ENCODE measurements at regions not wholly inside any gene's neighbourhood (a gene's known extent, or its start where the extent isn't known, plus 50 kb on each side); places are given as distances from the start of the nearest gene placed in this dataset.

DNA sequence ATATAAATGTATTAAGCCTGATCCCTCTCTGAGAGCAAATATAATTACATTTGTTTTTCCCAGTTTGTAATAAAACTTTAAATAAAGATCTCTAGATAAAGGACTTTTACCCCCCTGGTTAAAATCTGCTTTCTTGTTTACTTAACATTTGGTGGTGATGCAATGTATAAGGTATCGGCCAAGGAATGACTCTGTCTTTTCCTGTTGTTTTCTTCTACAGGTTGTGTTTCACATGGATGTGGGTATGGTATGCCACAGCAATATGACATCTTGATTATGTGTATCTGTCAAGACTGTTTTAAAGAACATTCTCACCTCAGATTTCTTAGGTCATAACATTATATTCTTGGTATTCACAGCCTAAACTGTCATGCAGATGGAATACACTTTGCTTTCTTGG lies 210.6 kb upstream of the NOVA1 start:
- Histone ChIP-seq H3K4me3 (no peak overlapping the region), H3K9me3 (replicated peaks in 1 of 11) (peaks cover 0 to 4% (median 0%) of the 10 kb centered on the region in 11 experiments; a peak in 3 of 22 replicates), H3K4me2 (no peak overlapping the region), H4K20me1 (no peaks in the 10 kb centered on the region), H3K9ac (no peak overlapping the region), H3K36me3 (no peaks in the 10 kb centered on the region), H3K27ac (no peak overlapping the region), H3K27me3 (no peaks in the 10 kb centered on the region), H3K4me1 (no peaks in the 10 kb centered on the region)
- no peak for TF ChIP-seq Cebpa-rat (IDR thresholded peaks at IDR 0.05)

DNA sequence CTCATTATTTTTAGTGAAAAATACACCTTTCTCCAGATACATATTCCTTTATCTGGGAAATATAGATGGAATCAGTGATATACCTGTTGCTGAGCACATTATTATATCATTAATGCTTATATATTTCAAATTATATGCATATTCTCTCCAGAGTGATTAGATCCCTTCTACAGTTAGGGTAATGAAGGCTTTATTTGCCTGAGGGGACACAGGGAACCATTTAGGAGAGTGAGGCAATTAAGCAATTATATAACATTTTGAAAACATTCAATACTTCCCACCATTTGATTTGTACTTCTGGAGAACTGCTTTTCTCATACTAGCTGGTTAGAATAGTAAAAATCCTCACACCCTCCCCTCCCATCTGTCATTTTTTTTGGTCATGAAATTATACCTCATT lies 212.8 kb upstream of the NOVA1 start:
- H3K4me1 ChIP-seq = no peaks in the 10 kb centered on the region
- TF ChIP-seq Cebpa-rat (IDR thresholded peaks at IDR 0.05) = no peak
- peaks cover 0 to under 1% (median 0%) of the 10 kb centered on the region in 11 experiments; a peak in 1 of 22 replicates for H3K9me3 ChIP-seq (replicated peaks in 1 of 11)

DNA sequence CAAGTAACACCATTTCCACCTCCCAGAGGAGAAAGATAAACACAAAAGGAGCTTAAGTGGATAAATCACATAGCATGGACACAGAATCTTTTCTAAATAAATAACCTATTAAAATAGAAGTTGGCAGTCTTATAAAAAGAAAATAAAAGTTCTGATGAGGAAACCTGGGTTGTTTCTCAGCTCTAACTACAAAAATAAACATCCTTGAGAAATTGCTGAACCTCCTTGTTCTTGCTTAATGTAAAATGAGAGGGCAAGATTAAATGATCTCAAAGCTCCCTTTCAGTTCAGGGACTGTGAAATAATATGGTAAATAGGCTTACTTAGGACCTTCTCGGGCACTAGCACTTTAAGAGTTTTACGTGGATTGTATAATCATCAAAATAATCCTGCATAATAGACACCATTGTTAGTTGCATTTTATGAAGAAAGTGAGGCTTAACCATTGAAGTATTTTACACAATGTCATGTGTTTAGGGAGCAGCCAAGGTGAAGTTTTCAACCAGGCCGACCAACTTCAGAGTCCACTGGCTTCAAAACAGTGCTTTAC lies 214.0 kb upstream of the NOVA1 start:
- H3K4me1 ChIP-seq = no peaks in the 10 kb centered on the region
- H3K9me3 ChIP-seq (replicated peaks in 1 of 11) = no peaks in the 10 kb centered on the region
- TF ChIP-seq Cebpa-rat (IDR thresholded peaks at IDR 0.05) = no peak
- H3K36me3 ChIP-seq = no peaks in the 10 kb centered on the region
- no peaks in the 10 kb centered on the region for H4K20me1 ChIP-seq
- H3K4me2 ChIP-seq = no peak overlapping the region
- no peak overlapping the region for H3K4me3 ChIP-seq
- H3K27ac ChIP-seq = no peak overlapping the region
- H3K27me3 ChIP-seq = no peaks in the 10 kb centered on the region
- no peak overlapping the region for H3K9ac ChIP-seq

More for the DNA sequence above, 212.8 kb upstream of the NOVA1 start:
- H3K36me3 ChIP-seq = no peaks in the 10 kb centered on the region
- H3K4me3 ChIP-seq = no peak overlapping the region
- H3K27ac ChIP-seq = no peak overlapping the region
- H3K9ac ChIP-seq = no peak overlapping the region
- H3K27me3 ChIP-seq = no peaks in the 10 kb centered on the region
- H4K20me1 ChIP-seq = no peaks in the 10 kb centered on the region
- H3K4me2 ChIP-seq = no peak overlapping the region

DNA sequence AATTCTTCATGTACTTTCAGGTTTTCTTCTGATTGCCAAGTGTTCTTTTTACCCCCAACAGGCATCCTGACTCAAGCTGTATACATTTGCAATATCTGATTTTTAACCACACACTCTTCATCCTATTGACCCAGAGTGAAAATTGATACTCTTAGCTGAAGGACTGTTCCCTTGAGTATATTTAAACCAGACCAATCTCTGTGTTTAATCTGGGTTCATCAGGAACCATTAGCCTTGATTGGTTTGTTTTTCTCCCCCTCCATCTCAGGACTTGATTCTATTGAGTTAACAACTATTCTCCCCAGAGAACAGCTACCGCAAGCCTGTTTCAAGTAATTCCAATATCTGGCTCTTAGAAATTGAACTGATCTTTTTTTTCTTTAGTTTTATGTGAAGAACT lies 222.3 kb upstream of the NOVA1 start:
- H3K4me2 ChIP-seq = no peak overlapping the region
- H4K20me1 ChIP-seq = no peaks in the 10 kb centered on the region
- H3K4me3 ChIP-seq = no peak overlapping the region
- no peaks in the 10 kb centered on the region for H3K4me1 ChIP-seq
- H3K36me3 ChIP-seq = no peaks in the 10 kb centered on the region
- no peaks in the 10 kb centered on the region for H3K27me3 ChIP-seq
- H3K9ac ChIP-seq = no peak overlapping the region
- H3K27ac ChIP-seq = no peak overlapping the region
- no peaks in the 10 kb centered on the region for H3K9me3 ChIP-seq (replicated peaks in 1 of 11)
- no peak for TF ChIP-seq Cebpa-rat (IDR thresholded peaks at IDR 0.05)

DNA sequence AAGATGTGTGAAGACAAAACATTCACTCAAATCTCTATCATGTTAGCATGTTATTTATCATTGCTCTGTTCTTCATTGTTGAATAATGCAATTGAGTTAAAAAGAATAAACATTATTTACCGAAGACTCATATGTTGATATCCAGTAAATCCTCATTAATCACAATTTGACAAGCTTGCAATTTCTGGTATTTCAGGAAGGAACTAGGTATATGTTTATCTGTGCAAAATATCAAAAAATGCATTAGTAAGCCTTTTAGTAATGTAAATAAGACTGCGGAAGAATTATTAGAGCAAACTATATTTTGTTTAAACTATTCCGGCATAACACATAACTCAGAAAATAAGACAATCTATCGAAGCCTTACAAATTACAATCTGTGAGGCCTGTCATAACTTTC lies 222.7 kb upstream of the NOVA1 start:
- H3K27ac ChIP-seq = no peak overlapping the region
- H3K4me3 ChIP-seq = no peak overlapping the region
- H3K36me3 ChIP-seq = no peaks in the 10 kb centered on the region
- no peaks in the 10 kb centered on the region for H3K9me3 ChIP-seq (replicated peaks in 1 of 11)
- no peak overlapping the region for H3K9ac ChIP-seq
- no peaks in the 10 kb centered on the region for H3K4me1 ChIP-seq
- no peak overlapping the region for H3K4me2 ChIP-seq
- H4K20me1 ChIP-seq = no peaks in the 10 kb centered on the region
- TF ChIP-seq Cebpa-rat (IDR thresholded peaks at IDR 0.05) = no peak
- H3K27me3 ChIP-seq = no peaks in the 10 kb centered on the region

DNA sequence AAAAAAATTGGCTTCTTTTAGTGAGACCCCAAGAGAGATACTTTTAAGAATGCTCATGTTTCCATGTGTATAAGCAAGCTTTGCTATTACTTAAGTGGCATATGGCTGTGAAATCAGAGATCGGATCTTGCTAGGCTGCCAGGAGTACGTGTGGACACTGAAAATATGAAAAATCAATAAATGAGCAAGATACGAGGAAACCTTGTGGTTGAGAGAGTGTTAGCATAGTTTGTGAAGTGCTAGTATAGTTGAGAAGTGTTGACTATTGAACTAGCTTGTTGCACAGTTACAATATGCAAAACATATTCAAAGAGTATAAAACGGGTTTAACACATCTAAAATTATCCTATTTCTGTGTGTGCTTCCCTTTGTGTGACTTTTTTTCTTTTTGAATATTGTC lies 230.9 kb upstream of the NOVA1 start:
- H3K4me2 ChIP-seq = no peak overlapping the region
- H3K4me3 ChIP-seq = no peak overlapping the region
- no peaks in the 10 kb centered on the region for H3K27me3 ChIP-seq
- no peaks in the 10 kb centered on the region for H3K9me3 ChIP-seq (replicated peaks in 1 of 11)
- H3K4me1 ChIP-seq = no peaks in the 10 kb centered on the region
- no peaks in the 10 kb centered on the region for H4K20me1 ChIP-seq
- no peak for TF ChIP-seq Cebpa-rat (IDR thresholded peaks at IDR 0.05)
- no peaks in the 10 kb centered on the region for H3K36me3 ChIP-seq
- no peak overlapping the region for H3K9ac ChIP-seq
- no peak overlapping the region for H3K27ac ChIP-seq

DNA sequence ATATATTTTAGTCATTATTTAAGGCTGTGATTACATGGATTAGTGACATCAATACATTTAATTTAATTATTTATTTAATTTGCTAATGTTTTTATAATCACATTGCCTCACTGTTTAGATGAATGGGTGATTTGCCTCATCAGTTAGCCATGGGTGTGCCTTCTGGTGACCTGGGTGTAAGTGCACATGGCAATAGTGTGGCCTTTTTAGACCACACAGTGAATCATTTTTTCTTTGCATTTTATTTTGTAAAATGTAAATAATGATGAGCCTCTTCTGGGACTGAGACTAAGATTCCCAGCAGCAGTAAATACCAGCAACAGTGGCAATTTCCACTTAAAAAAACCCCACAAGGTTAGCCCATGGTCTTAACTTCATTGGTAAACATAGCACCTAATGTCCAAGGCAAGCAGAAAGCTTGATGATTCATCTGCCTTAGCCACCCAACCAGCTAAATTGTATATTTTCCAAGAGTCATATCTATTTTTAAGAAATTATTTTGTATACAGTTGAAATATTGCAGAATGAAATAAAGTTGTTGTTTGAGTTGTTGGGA lies 235.9 kb upstream of the NOVA1 start:
- H3K4me3 ChIP-seq = no peak overlapping the region
- no peaks in the 10 kb centered on the region for H4K20me1 ChIP-seq
- no peak overlapping the region for H3K4me2 ChIP-seq
- no peaks in the 10 kb centered on the region for H3K36me3 ChIP-seq
- H3K27ac ChIP-seq = no peak overlapping the region
- TF ChIP-seq Cebpa-rat (IDR thresholded peaks at IDR 0.05) = no peak
- no peaks in the 10 kb centered on the region for H3K9me3 ChIP-seq (replicated peaks in 1 of 11)
- no peak overlapping the region for H3K9ac ChIP-seq
- no peaks in the 10 kb centered on the region for H3K4me1 ChIP-seq
- no peaks in the 10 kb centered on the region for H3K27me3 ChIP-seq

DNA sequence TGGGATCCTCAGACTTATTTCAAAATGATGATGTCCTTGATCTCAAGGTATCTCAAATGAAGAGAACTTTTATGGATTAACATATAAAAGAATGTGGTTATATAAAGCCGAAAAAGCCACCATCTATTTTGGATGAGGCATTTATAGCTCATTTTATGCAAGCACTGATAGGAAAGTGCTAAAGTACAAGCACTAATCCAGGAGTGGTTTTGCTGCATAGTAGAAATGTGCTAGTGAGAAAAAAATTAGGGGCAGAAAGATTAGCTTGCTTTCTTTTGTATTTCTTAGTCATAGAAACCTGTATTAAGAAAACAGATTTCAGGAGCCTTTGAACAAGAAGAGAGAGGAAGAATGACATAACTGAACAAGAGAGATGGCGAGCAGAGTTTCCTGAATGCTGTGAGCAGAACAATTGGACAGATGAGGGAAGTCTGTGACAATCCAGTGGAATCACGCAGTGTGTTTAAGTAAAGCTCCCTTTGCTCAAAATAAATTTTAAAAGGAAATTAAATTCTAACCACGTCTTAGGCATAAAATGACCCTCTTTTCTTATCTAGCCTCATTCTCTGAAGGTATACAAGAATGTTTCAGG lies 238.2 kb upstream of the NOVA1 start:
- H3K9me3 ChIP-seq (replicated peaks in 1 of 11) = no peaks in the 10 kb centered on the region

DNA sequence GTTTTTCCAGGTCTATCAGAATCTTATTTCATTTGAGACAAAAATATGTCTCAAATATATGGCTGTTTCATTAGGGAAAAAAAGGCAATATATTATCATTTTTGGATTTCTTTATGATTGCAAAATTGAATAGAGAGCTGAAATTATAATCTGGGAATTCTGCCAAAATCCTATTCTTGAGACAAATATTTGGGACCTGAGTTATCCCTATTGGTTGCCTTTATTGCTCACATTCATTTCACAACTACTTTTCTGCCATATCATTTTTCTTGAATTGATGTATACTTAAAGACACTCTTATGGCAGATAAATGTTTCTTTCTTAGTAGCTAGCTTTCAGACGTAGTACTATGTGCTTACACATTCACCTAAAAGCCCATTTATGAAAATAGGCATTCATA lies 241.6 kb upstream of the NOVA1 start:
- Histone ChIP-seq H3K9ac (no peak overlapping the region), H3K4me1 (no peaks in the 10 kb centered on the region), H3K27me3 (no peaks in the 10 kb centered on the region), H3K4me3 (no peak overlapping the region), H3K4me2 (no peak overlapping the region), H3K27ac (no peak overlapping the region), H3K36me3 (no peaks in the 10 kb centered on the region), H3K9me3 (replicated peaks in 1 of 11) (no peaks in the 10 kb centered on the region), H4K20me1 (no peaks in the 10 kb centered on the region)
- no peak for TF ChIP-seq Cebpa-rat (IDR thresholded peaks at IDR 0.05)

More for the DNA sequence above, 238.2 kb upstream of the NOVA1 start:
- Histone ChIP-seq H3K4me3 (no peak overlapping the region), H3K4me2 (no peak overlapping the region), H3K9ac (no peak overlapping the region), H3K36me3 (no peaks in the 10 kb centered on the region), H3K27me3 (no peaks in the 10 kb centered on the region), H3K4me1 (no peaks in the 10 kb centered on the region), H3K27ac (no peak overlapping the region), H4K20me1 (no peaks in the 10 kb centered on the region)
- no peak for TF ChIP-seq Cebpa-rat (IDR thresholded peaks at IDR 0.05)

DNA sequence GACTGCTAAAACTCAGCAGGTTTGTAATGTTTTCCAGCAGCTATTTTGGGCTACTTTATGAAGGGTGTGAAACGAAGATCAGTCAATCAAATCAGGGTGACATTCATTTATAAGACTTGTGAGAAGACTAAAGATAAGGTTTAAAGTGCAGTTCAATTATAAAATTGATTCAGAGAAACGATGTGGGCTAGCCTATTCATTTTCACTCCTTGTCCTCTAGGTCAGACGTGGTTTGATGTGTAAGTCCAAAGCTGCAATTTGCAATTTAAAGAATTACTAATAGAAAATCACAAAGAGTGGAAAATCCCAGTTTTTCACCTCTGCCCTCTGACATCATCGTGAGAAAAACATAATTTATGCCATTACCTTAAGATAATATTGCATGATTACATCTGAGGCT lies 243.5 kb upstream of the NOVA1 start:
- Histone ChIP-seq H3K27me3 (no peaks in the 10 kb centered on the region), H4K20me1 (no peaks in the 10 kb centered on the region), H3K27ac (no peak overlapping the region), H3K4me2 (no peak overlapping the region), H3K36me3 (no peaks in the 10 kb centered on the region), H3K9ac (no peak overlapping the region), H3K4me1 (peaks cover 0 to 2% (median 0%) of the 10 kb centered on the region in 10 experiments; a peak in 1 of 20 replicates), H3K4me3 (no peak overlapping the region), H3K9me3 (replicated peaks in 1 of 11) (no peaks in the 10 kb centered on the region)
- TF ChIP-seq Cebpa-rat (IDR thresholded peaks at IDR 0.05) = no peak
